CD4-positive, alpha-beta memory T cell (primary cell): ENCODE measurements at regions not wholly inside any gene's neighbourhood (a gene's known extent, or its start where the extent isn't known, plus 50 kb on each side); places are given as distances from the start of the nearest gene placed in this dataset.
"Not testable (repeated sequence)": the region's sequence is repeated elsewhere in the genome, so short reads cannot be mapped to it uniquely, and the experiment has no call there.

Experiments
- CTCF ChIA-PET: fragments of 350-600 bp; sonication (Branson Sonifier 250); formaldehyde crosslinking; loops from one replicate; lab custom pipeline; 2021; ENCODE audit warnings: inconsistent platforms; ENCODE audit not compliant: partially characterized antibody; lab: Charles Lee
- POLR2A ChIA-PET: fragments of 350-600 bp; sonication (Branson Sonifier 250); formaldehyde crosslinking; loops from one replicate; lab custom pipeline; 2021; ENCODE audit not compliant: partially characterized antibody; lab: Charles Lee
- DNase-seq, 5 donors: peaks; one replicate each; pipeline versions ENCODE4 v3.0.0 to v3.0.0-alpha.2; 2020 to 2022; ENCODE audit warnings: mixed read lengths in 1 of 5
- H3K27ac ChIP-seq: one replicate; pipeline ENCODE4 v1.7.0; 2013; ENCODE audit warnings: low read depth, low read length
- H3K27me3 ChIP-seq: 2 replicates; pipeline ENCODE4 v1.7.0; 2013; ENCODE audit warnings: mild to moderate bottlenecking, low read length, moderate library complexity; ENCODE audit not compliant: insufficient read depth
- H3K36me3 ChIP-seq: 2 replicates; pipeline ENCODE4 v1.7.0; 2013; ENCODE audit warnings: mild to moderate bottlenecking, low read length, moderate library complexity; ENCODE audit not compliant: insufficient read depth
- H3K4me1 ChIP-seq: 2 replicates; pipeline ENCODE4 v1.7.0; 2013; ENCODE audit warnings: mild to moderate bottlenecking, low read length, moderate library complexity; ENCODE audit not compliant: insufficient read depth
- H3K4me3 ChIP-seq, 2 donors: one replicate each; pipeline ENCODE4 v1.7.0; 2013; ENCODE audit warnings: low read length in 2 of 2, mild to moderate bottlenecking in 1 of 2
- H3K9me3 ChIP-seq, 2 donors: one replicate each; pipeline ENCODE4 v1.7.0; 2013; ENCODE audit warnings: low read length in 2 of 2, control low read depth in 1 of 2; ENCODE audit not compliant: control insufficient read depth in 1 of 2
- H3K27ac Mint-ChIP-seq, 7 donors: one replicate each; pipeline ENCODE4 v1.8.0; 2020 to 2021; ENCODE audit warnings: mixed read lengths in 7 of 7, mild to moderate bottlenecking in 6 of 7, inconsistent platforms in 3 of 7, moderate library complexity in 3 of 7
- H3K27me3 Mint-ChIP-seq, 2 donors: one replicate each; pipeline ENCODE4 v1.8.0; 2020 to 2021; ENCODE audit warnings: mixed read lengths in 2 of 2
- H3K36me3 Mint-ChIP-seq, 2 donors: one replicate each; pipeline ENCODE4 v1.8.0; 2020 to 2021; ENCODE audit warnings: mixed read lengths in 2 of 2, inconsistent platforms in 1 of 2, mild to moderate bottlenecking in 1 of 2
- H3K4me1 Mint-ChIP-seq, 4 donors: one replicate each; pipeline ENCODE4 v1.8.0; 2020 to 2021; ENCODE audit warnings: mixed read lengths in 4 of 4, mild to moderate bottlenecking in 1 of 4
- H3K4me3 Mint-ChIP-seq, 8 donors: one replicate each; pipeline ENCODE4 v1.8.0; 2020 to 2021; ENCODE audit warnings: mixed read lengths in 8 of 8, mild to moderate bottlenecking in 7 of 8, moderate library complexity in 6 of 8, inconsistent platforms in 3 of 8
- H3K9me3 Mint-ChIP-seq, 8 donors: one replicate each; pipeline ENCODE4 v1.8.0; 2020 to 2021; ENCODE audit warnings: mixed read lengths in 8 of 8, mild to moderate bottlenecking in 5 of 8, inconsistent platforms in 3 of 8, moderate library complexity in 1 of 8
- intact Hi-C: fragments of 100-400 bp; cut with micrococcal nuclease; formaldehyde crosslinking; loops from one replicate; pipeline ENCODE4 v1.15.1; 2023

DNA sequence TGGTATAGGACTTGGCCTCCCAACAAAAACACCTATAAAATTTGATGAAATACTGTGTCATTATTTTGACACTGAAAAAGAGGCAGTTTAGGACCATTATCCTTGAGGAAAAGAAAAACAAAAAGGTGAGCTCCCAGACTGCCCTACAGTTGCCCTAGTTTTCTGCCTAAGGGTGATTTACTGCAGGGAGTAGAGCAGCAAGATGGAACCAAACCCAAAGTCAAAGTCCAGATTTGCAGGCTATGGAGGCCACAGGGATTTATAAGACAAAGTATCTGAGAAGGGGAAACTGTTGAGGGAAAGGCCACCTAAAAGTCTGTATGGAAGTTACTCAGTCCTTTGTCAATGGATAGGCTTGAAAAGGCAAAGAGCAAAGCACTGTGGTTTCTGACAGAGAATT lies 112.4 kb upstream of the TRPC4 start:
- H3K9me3 Mint-ChIP-seq, result peaks cover 0 to 2% (median 0%) of the 10 kb centered on the region in 8 donors
- DNase-seq, result no peak

GRCh38 chr13:37978680-37979079 lies 109.1 kb upstream of the TRPC4 start:
- CTCF ChIA-PET, result no interaction called here
- H3K27me3 Mint-ChIP-seq, result no peaks in the 10 kb centered on the region

More for the DNA sequence above, 112.4 kb upstream of the TRPC4 start:
- Histone ChIP-seq H3K9me3 (no peaks in the 10 kb centered on the region), H3K4me3 (no peak overlapping the region), H3K27ac (no peak overlapping the region), H3K36me3 (no peaks in the 10 kb centered on the region), H3K4me1 (no peaks in the 10 kb centered on the region), H3K27me3 (no peaks in the 10 kb centered on the region)
- Mint-ChIP-seq H3K4me1 (no peaks in the 10 kb centered on the region), H3K27ac (no peak overlapping the region), H3K27me3 (no peaks in the 10 kb centered on the region), H3K4me3 (no peak overlapping the region), H3K36me3 (no peaks in the 10 kb centered on the region)
- CTCF ChIA-PET, result no interaction called here
- POLR2A ChIA-PET, result no interaction called here
- intact Hi-C loops, result no loop called here

DNA sequence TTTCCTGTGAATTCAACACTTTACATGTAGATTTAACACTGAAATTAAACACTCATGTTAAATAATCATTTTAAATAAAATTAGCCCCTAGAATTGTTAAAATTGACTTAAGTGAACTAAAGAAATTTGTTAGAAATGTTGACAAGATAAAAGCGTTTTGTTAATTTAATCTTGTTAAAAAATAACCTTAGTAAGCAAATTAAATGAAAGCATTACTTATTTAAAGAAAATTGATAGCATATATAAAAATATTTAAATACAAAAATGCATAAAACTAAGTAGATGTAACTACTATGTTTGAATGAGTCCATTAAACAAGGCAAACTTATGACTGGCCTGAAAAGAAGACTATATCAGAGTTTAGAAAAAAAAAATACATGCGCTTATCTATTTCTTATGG lies 99.0 kb upstream of the TRPC4 start:
- H3K4me3 Mint-ChIP-seq, result no peak overlapping the region
- H3K4me1 Mint-ChIP-seq, result no peaks in the 10 kb centered on the region
- no peaks in the 10 kb centered on the region for H3K4me1 ChIP-seq
- H3K36me3 ChIP-seq, result no peaks in the 10 kb centered on the region
- DNase-seq, result no peak
- H3K27me3 Mint-ChIP-seq, result no peaks in the 10 kb centered on the region
- peaks cover 0 to 6% (median 3%) of the 10 kb centered on the region in 8 donors for H3K9me3 Mint-ChIP-seq
- H3K27ac Mint-ChIP-seq, result no peak overlapping the region
- ChIA-PET CTCF (no interaction called here), POLR2A (no interaction called here)
- no peak overlapping the region for H3K4me3 ChIP-seq
- H3K36me3 Mint-ChIP-seq, result no peaks in the 10 kb centered on the region
- intact Hi-C loops, result no loop called here
- H3K9me3 ChIP-seq, result no peaks in the 10 kb centered on the region
- H3K27ac ChIP-seq, result no peak overlapping the region
- H3K27me3 ChIP-seq, result no peaks in the 10 kb centered on the region

More at GRCh38 chr13:37978680-37979079, 109.1 kb upstream of the TRPC4 start:
- H3K4me3 Mint-ChIP-seq, result no peak overlapping the region
- H3K9me3 Mint-ChIP-seq, result no peaks in the 10 kb centered on the region
- no peaks in the 10 kb centered on the region for H3K27me3 ChIP-seq
- no peaks in the 10 kb centered on the region for H3K36me3 ChIP-seq
- no peak overlapping the region for H3K27ac ChIP-seq
- no peak overlapping the region for H3K4me3 ChIP-seq
- H3K4me1 Mint-ChIP-seq, result no peaks in the 10 kb centered on the region
- no peak for DNase-seq
- H3K9me3 ChIP-seq, result no peaks in the 10 kb centered on the region
- POLR2A ChIA-PET, result no interaction called here
- intact Hi-C loops, result no loop called here
- no peaks in the 10 kb centered on the region for H3K36me3 Mint-ChIP-seq
- H3K27ac Mint-ChIP-seq, result no peak overlapping the region
- no peaks in the 10 kb centered on the region for H3K4me1 ChIP-seq

DNA sequence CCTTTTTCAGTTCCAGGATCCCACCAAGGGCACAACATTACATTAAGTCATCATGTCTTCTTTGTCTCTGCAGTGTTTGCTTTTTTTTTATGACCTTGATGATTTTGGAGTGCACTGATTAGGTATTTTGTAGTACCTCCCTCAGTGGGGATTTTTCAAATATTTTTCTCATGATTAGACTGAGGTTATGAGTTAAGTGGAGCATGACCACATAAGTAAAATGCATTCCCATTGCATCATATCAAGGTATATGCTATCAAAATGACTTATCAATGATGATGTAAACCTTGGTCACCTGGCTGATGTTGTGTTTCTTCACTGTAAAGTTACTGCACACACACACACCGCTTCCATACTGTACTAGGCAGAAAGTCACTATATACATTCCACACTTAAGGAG lies 96.7 kb upstream of the TRPC4 start:
- Mint-ChIP-seq H3K27me3 (no peaks in the 10 kb centered on the region), H3K27ac (no peak overlapping the region), H3K4me3 (no peak overlapping the region), H3K9me3 (peaks cover 0 to 5% (median 3%) of the 10 kb centered on the region in 8 donors), H3K36me3 (no peaks in the 10 kb centered on the region), H3K4me1 (no peaks in the 10 kb centered on the region)
- no peaks in the 10 kb centered on the region for H3K36me3 ChIP-seq
- no peaks in the 10 kb centered on the region for H3K27me3 ChIP-seq
- ChIA-PET POLR2A (no interaction called here), CTCF (no interaction called here)
- no peak overlapping the region for H3K27ac ChIP-seq
- H3K4me3 ChIP-seq, result no peak overlapping the region
- H3K9me3 ChIP-seq, result no peaks in the 10 kb centered on the region
- DNase-seq, result no peak
- H3K4me1 ChIP-seq, result no peaks in the 10 kb centered on the region
- intact Hi-C loops, result no loop called here

- DNase-seq, result no peak
- Mint-ChIP-seq H3K4me1 (no peaks in the 10 kb centered on the region), H3K9me3 (peaks cover 0 to 4% (median 0%) of the 10 kb centered on the region in 8 donors), H3K4me3 (no peak overlapping the region), H3K27me3 (no peaks in the 10 kb centered on the region), H3K36me3 (no peaks in the 10 kb centered on the region), H3K27ac (no peak overlapping the region)
- Histone ChIP-seq H3K4me3 (no peak overlapping the region), H3K27ac (no peak overlapping the region), H3K36me3 (no peaks in the 10 kb centered on the region), H3K4me1 (no peaks in the 10 kb centered on the region), H3K27me3 (no peaks in the 10 kb centered on the region), H3K9me3 (no peaks in the 10 kb centered on the region)
- ChIA-PET POLR2A (no interaction called here), CTCF (no interaction called here)
- intact Hi-C loops, result no loop called here
These were observed 90.9 kb upstream of the TRPC4 start for GRCh38 chr13:37960427-37960826.

- Mint-ChIP-seq H3K4me3 (no peak overlapping the region), H3K27me3 (no peaks in the 10 kb centered on the region), H3K9me3 (peaks cover 0 to 4% (median 0%) of the 10 kb centered on the region in 8 donors), H3K27ac (no peak overlapping the region), H3K36me3 (no peaks in the 10 kb centered on the region), H3K4me1 (no peaks in the 10 kb centered on the region)
- no peak overlapping the region for H3K27ac ChIP-seq
- POLR2A ChIA-PET, result no interaction called here
- no peaks in the 10 kb centered on the region for H3K27me3 ChIP-seq
- no peak overlapping the region for H3K4me3 ChIP-seq
- no peaks in the 10 kb centered on the region for H3K36me3 ChIP-seq
- CTCF ChIA-PET, result no interaction called here
- no peak for DNase-seq
- intact Hi-C loops, result no loop called here
- no peaks in the 10 kb centered on the region for H3K4me1 ChIP-seq
- H3K9me3 ChIP-seq, result no peaks in the 10 kb centered on the region
These were observed 89.7 kb upstream of the TRPC4 start for GRCh38 chr13:37959284-37959683.

DNA sequence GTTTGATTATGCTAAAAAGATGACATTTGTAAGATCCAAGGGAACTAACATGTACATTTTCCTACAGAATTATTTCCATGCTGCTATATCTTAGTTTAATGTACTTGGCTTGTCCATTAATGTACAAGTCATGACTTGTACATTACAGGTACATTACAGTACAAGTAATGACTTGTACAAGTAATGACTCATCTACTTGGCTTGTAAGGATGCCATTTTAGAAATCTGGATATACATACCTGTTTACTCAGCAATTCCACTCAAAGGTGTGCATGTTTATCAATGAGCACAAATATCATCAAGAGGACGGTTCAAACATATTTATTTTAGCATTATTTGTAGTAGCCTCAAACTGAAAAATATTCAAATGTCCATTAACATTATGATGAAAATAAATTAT lies 87.0 kb upstream of the TRPC4 start:
- H3K36me3 ChIP-seq, result no peaks in the 10 kb centered on the region
- no peaks in the 10 kb centered on the region for H3K4me1 Mint-ChIP-seq
- H3K27me3 ChIP-seq, result no peaks in the 10 kb centered on the region
- POLR2A ChIA-PET, result no interaction called here
- no peak for DNase-seq
- H3K27ac ChIP-seq, result no peak overlapping the region
- H3K4me3 ChIP-seq, result no peak overlapping the region
- no peaks in the 10 kb centered on the region for H3K9me3 ChIP-seq
- intact Hi-C loops, result no loop called here
- no peaks in the 10 kb centered on the region for H3K27me3 Mint-ChIP-seq
- no peak overlapping the region for H3K4me3 Mint-ChIP-seq
- peaks cover 0 to 6% (median 0%) of the 10 kb centered on the region in 8 donors for H3K9me3 Mint-ChIP-seq
- CTCF ChIA-PET, result no interaction called here
- H3K27ac Mint-ChIP-seq, result no peak overlapping the region
- H3K36me3 Mint-ChIP-seq, result no peaks in the 10 kb centered on the region
- no peaks in the 10 kb centered on the region for H3K4me1 ChIP-seq

- H3K27me3 ChIP-seq, H3K4me3 ChIP-seq, DNase-seq, H3K4me1 ChIP-seq, H3K36me3 ChIP-seq, H3K27me3 Mint-ChIP-seq, intact Hi-C loops, H3K4me1 Mint-ChIP-seq, H3K36me3 Mint-ChIP-seq, POLR2A ChIA-PET, H3K9me3 ChIP-seq, H3K4me3 Mint-ChIP-seq, CTCF ChIA-PET, H3K27ac Mint-ChIP-seq, H3K9me3 Mint-ChIP-seq, H3K27ac ChIP-seq: not testable (repeated sequence)
These were observed 85.0 kb upstream of the TRPC4 start for GRCh38 chr13:37954597-37954996.
